ENCODE measurements at regions not wholly inside any gene's neighbourhood (a gene's known extent, or its start where the extent isn't known, plus 50 kb on each side); places are given as distances from the start of the nearest gene placed in this dataset.

DNA sequence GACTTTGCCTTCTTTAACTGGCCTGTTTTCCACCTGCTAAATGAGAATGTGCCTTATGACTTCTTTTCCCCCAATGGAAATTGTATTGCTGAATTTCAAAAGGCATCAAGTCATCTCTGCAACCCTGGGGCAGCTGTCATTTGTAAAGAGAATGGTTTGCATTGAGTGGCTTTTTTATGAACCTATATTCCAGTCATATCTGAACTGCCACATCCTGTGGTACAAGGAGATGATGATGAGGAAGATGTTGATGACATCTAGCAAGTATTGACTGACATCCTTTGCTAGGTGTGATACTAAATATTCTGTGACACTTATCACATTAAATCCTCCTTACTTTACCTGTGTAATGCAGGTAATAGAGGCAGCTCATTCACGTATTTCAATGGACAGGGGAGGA, 88.3 kb upstream of the KIAA1217 start:
- TF ChIP-seq POLR2A (IDR thresholded peaks at IDR 0.05) (no peak), CTCF (IDR thresholded peaks at IDR 0.05) (no peak), POLR2AphosphoS5 (IDR thresholded peaks at IDR 0.05) (no peak), EP300 (IDR thresholded peaks at IDR 0.05) (no peak)
